Hepatocyte (in vitro differentiated cells): ENCODE measurements at regions not wholly inside any gene's neighbourhood (a gene's known extent, or its start where the extent isn't known, plus 50 kb on each side); places are given as distances from the start of the nearest gene placed in this dataset.

ENCODE experiments used
- DNase-seq: peaks from one replicate; pipeline ENCODE4 v3.0.0-alpha.2; 2016; ENCODE audit warnings: low spot score
- H2AFZ ChIP-seq: fragments of 200-600 bp; sonication (generic); 2 replicates; pipeline ENCODE4 v1.6.0; 2016; ENCODE audit warnings: antibody characterized with exemption, mild to moderate bottlenecking
- H3K27ac ChIP-seq: fragments of 200-600 bp; sonication (generic); 2 replicates; pipeline ENCODE4 v1.5.1; 2016; ENCODE audit warnings: mild to moderate bottlenecking
- H3K27me3 ChIP-seq: fragments of 200-600 bp; sonication (generic); 2 replicates; pipeline ENCODE4 v1.6.1; 2016
- H3K36me3 ChIP-seq: fragments of 200-600 bp; sonication (generic); replicated peaks from 2 replicates; pipeline ENCODE4 v1.5.1; 2016; ENCODE audit warnings: low read depth; ENCODE audit not compliant: insufficient read depth
- H3K4me1 ChIP-seq: fragments of 200-600 bp; sonication (generic); 2 replicates; pipeline ENCODE4 v1.5.1; 2016; ENCODE audit warnings: mild to moderate bottlenecking, moderate library complexity; ENCODE audit not compliant: insufficient read depth
- H3K4me2 ChIP-seq: fragments of 200-600 bp; sonication (generic); 2 replicates; pipeline ENCODE4 v1.6.0; 2016
- H3K4me3 ChIP-seq: fragments of 200-600 bp; sonication (generic); 2 replicates; pipeline ENCODE4 v1.5.1; 2016; ENCODE audit warnings: mild to moderate bottlenecking
- H3K79me2 ChIP-seq: fragments of 200-600 bp; sonication (generic); 2 replicates; pipeline ENCODE4 v1.6.0; 2017; ENCODE audit warnings: mild to moderate bottlenecking
- H3K9me2 ChIP-seq: fragments of 200-600 bp; sonication (generic); replicated peaks from 2 replicates; pipeline ENCODE4 v1.6.0; 2017; ENCODE audit warnings: mild to moderate bottlenecking; ENCODE audit not compliant: insufficient read depth
- H3K9me3 ChIP-seq: fragments of 200-600 bp; sonication (generic); 2 replicates; pipeline ENCODE4 v1.5.1; 2016; ENCODE audit warnings: low read depth, mild to moderate bottlenecking
- H4K20me1 ChIP-seq: fragments of 200-600 bp; sonication (generic); 2 replicates; pipeline ENCODE4 v1.6.0; 2016; ENCODE audit warnings: mild to moderate bottlenecking; ENCODE audit not compliant: insufficient read depth, poor library complexity, severe bottlenecking
- CTCF ChIP-seq: fragments of 200-600 bp; sonication (generic); IDR thresholded peaks from 2 replicates; pipeline ENCODE4 v1.5.1; 2016; ENCODE audit warnings: antibody characterized with exemption, mild to moderate bottlenecking; ENCODE audit not compliant: poor library complexity
- EZH2 ChIP-seq: fragments of 200-600 bp; sonication (generic); IDR thresholded peaks from 2 replicates; pipeline ENCODE4 v1.6.1; 2016; ENCODE audit warnings: antibody characterized with exemption, mild to moderate bottlenecking, borderline replicate concordance
- EZH2phosphoT487 ChIP-seq: fragments of 200-600 bp; sonication (generic); IDR thresholded peaks from one replicate; pipeline ENCODE4 v1.6.1; 2018; ENCODE audit warnings: antibody characterized with exemption, mild to moderate bottlenecking, low read depth, moderate library complexity; ENCODE audit not compliant: unreplicated experiment, severe bottlenecking
- WGBS: methylation state at CpG from one replicate; pipeline ENCODE4 v1.1.6; 2016; ENCODE audit warnings: low lambda C conversion rate; ENCODE audit errors: missing lambda C conversion rate; 5-methylcytosine and 5-hydroxymethylcytosine counted together

GRCh38 chr4:89531932-89532640 is 224.5 kb upstream of the GPRIN3 start:
- TF ChIP-seq CTCF (no peak), EZH2 (no peak), EZH2phosphoT487 (no peak)

GRCh38 chr4:89528526-89529133 is 221.0 kb upstream of the GPRIN3 start:
- Histone ChIP-seq H3K27me3 (no peaks in the 10 kb centered on the region), H3K36me3 (no peaks in the 10 kb centered on the region), H3K9me3 (no peaks in the 10 kb centered on the region), H4K20me1 (no peaks in the 10 kb centered on the region), H3K4me2 (no peak overlapping the region), H3K27ac (no peak overlapping the region), H2AFZ (no peak overlapping the region), H3K4me1 (no peaks in the 10 kb centered on the region), H3K79me2 (no peaks in the 10 kb centered on the region), H3K4me3 (no peak overlapping the region), H3K9me2 (no peaks in the 10 kb centered on the region)
- no peak for DNase-seq
- TF ChIP-seq CTCF (no peak), EZH2 (no peak), EZH2phosphoT487 (no peak)
- 80% methylated on average over 4 of the region's 4 CpGs for WGBS

More at GRCh38 chr4:89531932-89532640, 224.5 kb upstream of the GPRIN3 start:
- no peak overlapping the region for H3K4me3 ChIP-seq
- H3K9me3 ChIP-seq: no peaks in the 10 kb centered on the region
- no peaks in the 10 kb centered on the region for H3K79me2 ChIP-seq
- H3K9me2 ChIP-seq: no peaks in the 10 kb centered on the region
- H3K36me3 ChIP-seq: no peaks in the 10 kb centered on the region
- H3K4me1 ChIP-seq: no peaks in the 10 kb centered on the region
- H3K27ac ChIP-seq: no peak overlapping the region
- H3K4me2 ChIP-seq: no peak overlapping the region
- no peaks in the 10 kb centered on the region for H4K20me1 ChIP-seq
- no peak for DNase-seq
- H3K27me3 ChIP-seq: no peaks in the 10 kb centered on the region
- WGBS: 81% methylated on average over 2 of the region's 2 CpGs
- no peak overlapping the region for H2AFZ ChIP-seq

GRCh38 chr4:89521826-89522225 is 214.2 kb upstream of the GPRIN3 start:
- TF ChIP-seq EZH2phosphoT487: no peak
- TF ChIP-seq EZH2: no peak
- TF ChIP-seq CTCF: no peak
- WGBS: 89% methylated on average over 4 of the region's 4 CpGs

More at GRCh38 chr4:89521826-89522225, 214.2 kb upstream of the GPRIN3 start:
- DNase-seq: no peak
- H4K20me1 ChIP-seq: no peaks in the 10 kb centered on the region
- no peaks in the 10 kb centered on the region for H3K36me3 ChIP-seq
- H3K27me3 ChIP-seq: no peaks in the 10 kb centered on the region
- H3K4me3 ChIP-seq: no peak overlapping the region
- no peaks in the 10 kb centered on the region for H3K4me1 ChIP-seq
- no peak overlapping the region for H3K4me2 ChIP-seq
- H3K9me2 ChIP-seq: no peaks in the 10 kb centered on the region
- no peak overlapping the region for H2AFZ ChIP-seq
- H3K79me2 ChIP-seq: no peaks in the 10 kb centered on the region
- no peaks in the 10 kb centered on the region for H3K9me3 ChIP-seq
- H3K27ac ChIP-seq: no peak overlapping the region
